ENCODE measurements at regions not wholly inside any gene's neighbourhood (a gene's known extent, or its start where the extent isn't known, plus 50 kb on each side); places are given as distances from the start of the nearest gene placed in this dataset.

GRCh38 chr5:131019601-131020315, 145.3 kb downstream of the HINT1 start:
- TF ChIP-seq CTCF (IDR thresholded peaks at IDR 0.05) = no peak
- TF ChIP-seq POLR2AphosphoS5 (IDR thresholded peaks at IDR 0.05) = no peak
